PFSK-1 (cell line): ENCODE measurements at regions not wholly inside any gene's neighbourhood (a gene's known extent, or its start where the extent isn't known, plus 50 kb on each side); places are given as distances from the start of the nearest gene placed in this dataset.

ENCODE experiments used
- FOXP2 ChIP-seq: optimal IDR thresholded peaks from 2 replicates; pipeline ENCODE3; 2011; ENCODE audit warnings: borderline replicate concordance, control low read depth, inconsistent platforms; ENCODE audit not compliant: insufficient read depth; ENCODE audit errors: extremely low read length, extremely low read depth
- POLR2AphosphoS5 ChIP-seq: IDR thresholded peaks from 2 replicates; pipeline ENCODE4 v1.6.1; 2012; ENCODE audit warnings: low read depth, mild to moderate bottlenecking, control low read depth, low read length, moderate library complexity
- SIN3A ChIP-seq: IDR thresholded peaks from 2 replicates; pipeline ENCODE4 v1.6.1; 2012; ENCODE audit warnings: mild to moderate bottlenecking, low read length, moderate library complexity, borderline replicate concordance; ENCODE audit not compliant: insufficient read depth
- TAF1 ChIP-seq: IDR thresholded peaks from 2 replicates; pipeline ENCODE4 v1.6.1; 2012; ENCODE audit warnings: low read length, control low read depth, borderline replicate concordance; ENCODE audit not compliant: insufficient read depth
- TF ChIP-seq, protein P1 (sequence below), 2 experiments: IDR thresholded peaks; 2 replicates each; pipeline versions ENCODE4 v1.6.1 to v1.8.0; 2011 to 2012; ENCODE audit warnings: low read depth in 2 of 2, low read length in 2 of 2, control low read depth in 1 of 2, inconsistent platforms in 1 of 2, mild to moderate bottlenecking in 1 of 2, moderate library complexity in 1 of 2; ENCODE audit not compliant: insufficient read depth in 1 of 2

DNA sequence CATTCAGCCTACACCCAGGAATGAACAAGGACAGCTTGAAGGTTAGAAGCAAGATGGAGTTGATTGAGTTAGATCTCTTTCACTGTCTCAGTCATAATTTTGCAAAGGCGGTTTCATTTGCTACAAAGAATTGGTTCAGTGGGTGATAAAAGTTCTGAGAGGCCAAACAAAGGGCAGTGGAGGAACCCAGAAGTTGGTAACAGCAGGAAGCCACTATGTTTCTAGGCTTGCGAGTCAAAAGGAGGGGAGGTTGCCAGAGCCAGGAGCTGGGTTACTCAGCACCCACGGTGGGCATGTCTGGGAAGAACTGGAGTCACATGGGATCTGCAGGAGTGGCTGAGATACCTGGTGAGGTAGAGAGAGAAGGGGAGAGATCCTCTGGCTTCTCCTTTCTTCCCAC lies 64.2 kb upstream of the MRPS6 start:
- no peak for TF ChIP-seq SIN3A
- no peak for TF ChIP-seq TAF1
- no peak for TF ChIP-seq POLR2AphosphoS5
- TF ChIP-seq, protein P1, sequence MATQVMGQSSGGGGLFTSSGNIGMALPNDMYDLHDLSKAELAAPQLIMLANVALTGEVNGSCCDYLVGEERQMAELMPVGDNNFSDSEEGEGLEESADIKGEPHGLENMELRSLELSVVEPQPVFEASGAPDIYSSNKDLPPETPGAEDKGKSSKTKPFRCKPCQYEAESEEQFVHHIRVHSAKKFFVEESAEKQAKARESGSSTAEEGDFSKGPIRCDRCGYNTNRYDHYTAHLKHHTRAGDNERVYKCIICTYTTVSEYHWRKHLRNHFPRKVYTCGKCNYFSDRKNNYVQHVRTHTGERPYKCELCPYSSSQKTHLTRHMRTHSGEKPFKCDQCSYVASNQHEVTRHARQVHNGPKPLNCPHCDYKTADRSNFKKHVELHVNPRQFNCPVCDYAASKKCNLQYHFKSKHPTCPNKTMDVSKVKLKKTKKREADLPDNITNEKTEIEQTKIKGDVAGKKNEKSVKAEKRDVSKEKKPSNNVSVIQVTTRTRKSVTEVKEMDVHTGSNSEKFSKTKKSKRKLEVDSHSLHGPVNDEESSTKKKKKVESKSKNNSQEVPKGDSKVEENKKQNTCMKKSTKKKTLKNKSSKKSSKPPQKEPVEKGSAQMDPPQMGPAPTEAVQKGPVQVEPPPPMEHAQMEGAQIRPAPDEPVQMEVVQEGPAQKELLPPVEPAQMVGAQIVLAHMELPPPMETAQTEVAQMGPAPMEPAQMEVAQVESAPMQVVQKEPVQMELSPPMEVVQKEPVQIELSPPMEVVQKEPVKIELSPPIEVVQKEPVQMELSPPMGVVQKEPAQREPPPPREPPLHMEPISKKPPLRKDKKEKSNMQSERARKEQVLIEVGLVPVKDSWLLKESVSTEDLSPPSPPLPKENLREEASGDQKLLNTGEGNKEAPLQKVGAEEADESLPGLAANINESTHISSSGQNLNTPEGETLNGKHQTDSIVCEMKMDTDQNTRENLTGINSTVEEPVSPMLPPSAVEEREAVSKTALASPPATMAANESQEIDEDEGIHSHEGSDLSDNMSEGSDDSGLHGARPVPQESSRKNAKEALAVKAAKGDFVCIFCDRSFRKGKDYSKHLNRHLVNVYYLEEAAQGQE (IDR thresholded peaks at IDR 0.05; ENCODE audit: insufficient read depth in 1 of 2, low read depth in 2 of 2, low read length in 2 of 2), result no peak
- TF ChIP-seq FOXP2, result no peak

DNA sequence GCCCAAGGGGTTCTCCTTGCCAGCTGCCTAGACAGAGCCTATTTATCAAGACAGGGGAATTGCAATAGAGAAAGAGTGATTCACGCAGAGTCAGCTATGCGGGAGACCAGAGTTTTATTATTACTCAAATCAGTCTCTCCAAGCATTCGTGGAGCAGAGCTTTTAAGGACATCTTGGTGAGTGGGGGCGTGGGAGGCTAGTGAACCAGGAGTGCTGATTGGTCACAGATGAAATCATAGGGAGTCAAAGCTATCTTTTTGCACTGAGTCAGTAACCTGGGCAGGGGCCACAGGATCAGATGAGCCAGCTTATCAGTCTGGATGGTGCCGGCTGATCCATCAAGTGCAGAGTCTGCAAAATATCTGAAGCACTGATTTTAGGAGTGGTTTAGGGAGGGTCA lies 64.8 kb upstream of the MRPS6 start:
- TF ChIP-seq POLR2AphosphoS5, result no peak
- no peak for TF ChIP-seq TAF1
- no peak for TF ChIP-seq SIN3A
- TF ChIP-seq FOXP2, result no peak
- TF ChIP-seq, protein P1 (IDR thresholded peaks at IDR 0.05; ENCODE audit: insufficient read depth in 1 of 2, low read depth in 2 of 2, low read length in 2 of 2), result no peak

DNA sequence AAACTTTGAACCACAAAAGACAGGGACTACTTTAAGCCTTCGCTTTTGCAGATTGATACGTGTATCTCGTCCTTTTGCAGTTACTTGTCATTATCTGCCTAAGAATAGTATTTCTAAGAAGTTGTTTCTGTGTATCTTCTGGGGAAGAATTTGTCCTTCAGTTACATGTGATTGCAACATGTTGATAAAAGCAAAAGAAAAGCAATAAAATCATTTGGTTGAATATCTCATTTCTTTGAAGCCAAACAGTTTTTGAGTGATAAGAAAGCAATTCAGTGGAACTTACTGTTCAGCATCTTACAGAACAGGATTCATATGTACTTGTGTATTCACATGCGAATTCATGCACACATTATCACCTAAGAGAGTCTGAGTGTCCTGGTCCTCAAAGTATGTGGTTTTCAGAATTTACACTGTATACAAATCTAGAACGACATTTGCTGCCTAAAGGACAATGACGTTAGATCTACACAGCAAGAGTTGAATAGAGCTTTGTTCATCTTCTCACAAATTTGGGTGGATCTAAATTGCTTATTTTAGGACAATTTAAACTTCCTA lies 66.7 kb upstream of the MRPS6 start:
- no peak for TF ChIP-seq SIN3A
- TF ChIP-seq POLR2AphosphoS5, result no peak
- no peak for TF ChIP-seq FOXP2
- no peak for TF ChIP-seq TAF1
- TF ChIP-seq, protein P1 (IDR thresholded peaks at IDR 0.05; ENCODE audit: insufficient read depth in 1 of 2, low read depth in 2 of 2, low read length in 2 of 2), result no peak

DNA sequence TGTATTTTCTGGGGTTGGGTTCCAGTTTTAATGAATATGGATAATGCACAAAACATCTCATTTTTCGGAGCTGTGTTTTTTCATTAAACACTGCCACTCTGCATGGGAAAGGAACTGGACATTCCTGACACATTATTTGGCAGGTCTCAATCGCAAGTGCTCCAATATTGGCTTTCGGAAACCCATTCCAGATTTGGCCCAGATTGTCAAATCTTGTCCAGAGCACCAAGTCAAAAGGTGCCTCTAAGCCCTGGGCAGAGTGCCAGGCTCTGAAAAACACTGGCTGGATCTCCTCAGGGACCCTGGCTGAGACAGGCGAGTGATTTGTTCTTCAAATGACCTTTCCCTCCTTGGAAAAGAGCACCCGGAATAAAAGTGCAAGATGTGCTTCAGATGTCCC lies 68.4 kb upstream of the MRPS6 start:
- TF ChIP-seq FOXP2 (no peak), POLR2AphosphoS5 (no peak), TAF1 (no peak), SIN3A (no peak)
- TF ChIP-seq, protein P1 (IDR thresholded peaks at IDR 0.05; ENCODE audit: insufficient read depth in 1 of 2, low read depth in 2 of 2, low read length in 2 of 2), result no peak
